ENCODE measurements at regions not wholly inside any gene's neighbourhood (a gene's known extent, or its start where the extent isn't known, plus 50 kb on each side); places are given as distances from the start of the nearest gene placed in this dataset.

DNA sequence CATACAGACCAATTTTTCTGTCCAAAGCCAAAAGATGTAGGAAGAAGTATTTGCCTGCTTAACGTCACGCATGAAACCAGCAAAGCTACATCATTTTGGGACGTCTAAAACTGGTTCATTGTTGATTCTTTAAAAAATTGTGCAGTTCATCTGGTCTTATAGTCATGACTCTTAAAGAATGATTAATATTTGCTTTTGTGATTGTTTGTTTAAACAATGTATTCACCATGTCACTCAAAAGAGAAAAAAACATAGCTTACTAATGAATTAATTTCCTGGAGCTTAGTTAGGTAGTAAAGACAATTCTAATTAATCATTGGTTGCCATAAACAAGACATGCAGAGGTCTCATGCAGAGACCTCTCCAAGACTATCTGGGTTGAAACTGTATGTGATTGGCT lies 157.3 kb downstream of the RPS12 start:
- Mint-ChIP-seq H3K36me3 (ENCODE audit: low read depth) (no peaks in the 10 kb centered on the region), H3K4me1 (ENCODE audit: low read depth) (peaks cover 10% of the 10 kb centered on the region), H3K4me3 (ENCODE audit: unreplicated experiment) (no peak overlapping the region), H3K9me3 (ENCODE audit: low read depth) (no peaks in the 10 kb centered on the region), H3K27ac (ENCODE audit: unreplicated experiment) (no peak overlapping the region), H3K27me3 (ENCODE audit: low read depth) (no peaks in the 10 kb centered on the region)
- TF ChIP-seq, protein P1, sequence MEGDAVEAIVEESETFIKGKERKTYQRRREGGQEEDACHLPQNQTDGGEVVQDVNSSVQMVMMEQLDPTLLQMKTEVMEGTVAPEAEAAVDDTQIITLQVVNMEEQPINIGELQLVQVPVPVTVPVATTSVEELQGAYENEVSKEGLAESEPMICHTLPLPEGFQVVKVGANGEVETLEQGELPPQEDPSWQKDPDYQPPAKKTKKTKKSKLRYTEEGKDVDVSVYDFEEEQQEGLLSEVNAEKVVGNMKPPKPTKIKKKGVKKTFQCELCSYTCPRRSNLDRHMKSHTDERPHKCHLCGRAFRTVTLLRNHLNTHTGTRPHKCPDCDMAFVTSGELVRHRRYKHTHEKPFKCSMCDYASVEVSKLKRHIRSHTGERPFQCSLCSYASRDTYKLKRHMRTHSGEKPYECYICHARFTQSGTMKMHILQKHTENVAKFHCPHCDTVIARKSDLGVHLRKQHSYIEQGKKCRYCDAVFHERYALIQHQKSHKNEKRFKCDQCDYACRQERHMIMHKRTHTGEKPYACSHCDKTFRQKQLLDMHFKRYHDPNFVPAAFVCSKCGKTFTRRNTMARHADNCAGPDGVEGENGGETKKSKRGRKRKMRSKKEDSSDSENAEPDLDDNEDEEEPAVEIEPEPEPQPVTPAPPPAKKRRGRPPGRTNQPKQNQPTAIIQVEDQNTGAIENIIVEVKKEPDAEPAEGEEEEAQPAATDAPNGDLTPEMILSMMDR (IDR thresholded peaks at IDR 0.05): no peak
- no peak for DNase-seq (ENCODE audit: low spot score)

DNA sequence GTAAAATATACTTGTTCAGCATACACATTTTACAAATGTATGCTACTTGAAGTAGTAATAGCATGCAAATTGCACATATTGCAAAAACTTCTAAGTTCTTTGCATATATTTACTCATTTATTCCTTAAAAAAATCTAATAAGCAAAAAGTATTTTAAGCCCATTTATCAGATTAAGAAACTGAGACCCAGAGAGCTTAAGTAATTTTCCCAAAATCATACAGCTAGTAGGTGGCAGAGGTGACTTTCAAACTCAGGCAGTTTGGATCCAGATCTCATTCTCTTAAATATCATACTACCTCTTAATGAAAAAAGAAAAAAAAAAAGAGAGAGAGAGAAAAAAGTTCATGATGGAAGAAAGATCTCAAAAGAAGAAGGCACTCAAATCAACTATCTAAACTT lies 157.9 kb downstream of the RPS12 start:
- no peak overlapping the region for H3K27ac Mint-ChIP-seq (ENCODE audit: unreplicated experiment)
- H3K4me3 Mint-ChIP-seq (ENCODE audit: unreplicated experiment): no peak overlapping the region
- H3K36me3 Mint-ChIP-seq (ENCODE audit: low read depth): no peaks in the 10 kb centered on the region
- TF ChIP-seq, protein P1 (IDR thresholded peaks at IDR 0.05): no peak
- H3K27me3 Mint-ChIP-seq (ENCODE audit: low read depth): no peaks in the 10 kb centered on the region
- DNase-seq (ENCODE audit: low spot score): no peak
- no peaks in the 10 kb centered on the region for H3K9me3 Mint-ChIP-seq (ENCODE audit: low read depth)
- H3K4me1 Mint-ChIP-seq (ENCODE audit: low read depth): peaks cover 10% of the 10 kb centered on the region

DNA sequence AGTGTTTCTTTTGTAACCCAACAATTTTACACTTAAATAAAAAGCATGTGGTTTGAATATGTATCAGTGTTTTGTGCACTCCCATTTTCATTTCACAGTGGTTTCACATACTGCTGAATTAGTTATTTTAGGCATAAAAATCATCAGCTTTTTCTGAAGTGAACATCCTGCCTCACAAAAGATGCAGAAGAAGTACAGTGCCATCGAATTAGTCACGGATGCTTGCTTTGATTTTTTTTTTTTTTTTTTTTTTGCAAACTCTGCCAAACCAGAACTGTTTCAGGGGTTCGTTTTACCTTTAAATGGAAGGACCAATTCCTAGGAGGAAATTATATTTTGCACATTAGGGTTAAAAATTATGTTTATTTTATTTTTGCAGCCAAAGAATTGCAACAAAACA lies 158.6 kb downstream of the RPS12 start:
- Mint-ChIP-seq H3K36me3 (ENCODE audit: low read depth) (no peaks in the 10 kb centered on the region), H3K27me3 (ENCODE audit: low read depth) (peaks cover 5% of the 10 kb centered on the region), H3K27ac (ENCODE audit: unreplicated experiment) (no peak overlapping the region), H3K4me3 (ENCODE audit: unreplicated experiment) (no peak overlapping the region), H3K4me1 (ENCODE audit: low read depth) (peaks cover 10% of the 10 kb centered on the region), H3K9me3 (ENCODE audit: low read depth) (no peaks in the 10 kb centered on the region)
- no peak for DNase-seq (ENCODE audit: low spot score)
- TF ChIP-seq, protein P1 (IDR thresholded peaks at IDR 0.05): no peak

DNA sequence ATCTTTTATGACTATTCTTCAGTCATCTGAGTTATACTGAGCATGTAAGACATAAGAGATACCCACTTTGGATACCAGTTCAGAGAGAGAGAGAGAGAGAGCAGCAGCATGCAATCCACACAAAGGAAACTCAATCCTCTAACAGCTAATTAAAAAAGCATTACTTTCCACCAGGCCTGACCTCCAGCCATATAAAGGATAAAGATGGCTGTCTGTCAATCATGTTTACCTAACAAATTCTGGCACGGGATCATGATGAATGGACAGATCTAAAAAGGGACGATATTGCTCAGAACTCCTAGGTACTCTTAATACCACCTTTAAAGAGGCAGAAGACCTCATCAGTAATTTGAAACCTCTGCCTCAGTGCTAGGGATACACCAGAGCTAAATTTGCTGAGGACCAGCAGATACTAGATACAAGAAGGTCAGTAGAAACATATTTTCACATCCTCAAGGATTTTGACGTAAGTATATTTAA lies 159.2 kb downstream of the RPS12 start:
- no peak for DNase-seq (ENCODE audit: low spot score)
- H3K36me3 Mint-ChIP-seq (ENCODE audit: low read depth): no peaks in the 10 kb centered on the region
- peaks cover 8% of the 10 kb centered on the region for H3K27me3 Mint-ChIP-seq (ENCODE audit: low read depth)
- H3K27ac Mint-ChIP-seq (ENCODE audit: unreplicated experiment): peak overlapping the region; percentile 12
- peaks cover 10% of the 10 kb centered on the region for H3K4me1 Mint-ChIP-seq (ENCODE audit: low read depth)
- TF ChIP-seq, protein P1 (IDR thresholded peaks at IDR 0.05): no peak
- no peaks in the 10 kb centered on the region for H3K9me3 Mint-ChIP-seq (ENCODE audit: low read depth)
- no peak overlapping the region for H3K4me3 Mint-ChIP-seq (ENCODE audit: unreplicated experiment)

DNA sequence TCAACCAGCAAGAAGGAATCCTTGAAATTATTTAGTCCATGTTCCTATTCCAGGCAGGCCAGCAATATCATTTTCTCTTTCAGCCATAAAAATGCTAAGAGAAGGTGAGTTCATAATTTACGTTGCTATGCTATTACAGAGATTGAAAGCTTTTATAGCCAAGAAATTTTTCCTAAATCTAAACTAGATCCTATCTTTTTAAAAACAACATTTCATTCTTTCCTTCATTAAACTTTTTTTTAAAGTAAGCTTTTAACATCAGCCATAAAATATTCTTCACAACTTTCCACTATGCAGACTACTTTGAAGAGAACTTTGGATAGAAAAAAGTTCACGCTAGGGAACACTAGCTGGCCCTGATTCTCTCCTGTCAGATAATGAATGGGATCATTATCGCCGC lies 159.8 kb downstream of the RPS12 start:
- Mint-ChIP-seq H3K36me3 (ENCODE audit: low read depth) (no peaks in the 10 kb centered on the region), H3K27me3 (ENCODE audit: low read depth) (peaks cover 9% of the 10 kb centered on the region)

More for the DNA sequence above, 159.8 kb downstream of the RPS12 start:
- Mint-ChIP-seq H3K9me3 (ENCODE audit: low read depth) (no peaks in the 10 kb centered on the region), H3K4me1 (ENCODE audit: low read depth) (peaks cover 10% of the 10 kb centered on the region), H3K27ac (ENCODE audit: unreplicated experiment) (no peak overlapping the region), H3K4me3 (ENCODE audit: unreplicated experiment) (no peak overlapping the region)
- no peak for DNase-seq (ENCODE audit: low spot score)
- TF ChIP-seq, protein P1 (IDR thresholded peaks at IDR 0.05): no peak
